ENCODE measurements at regions not wholly inside any gene's neighbourhood (a gene's known extent, or its start where the extent isn't known, plus 50 kb on each side); places are given as distances from the start of the nearest gene placed in this dataset.
A peak's percentile ranks its signal among the peaks of the same experiment; 100 is the strongest.
"Not testable (repeated sequence)": the region's sequence is repeated elsewhere in the genome, so short reads cannot be mapped to it uniquely, and the experiment has no call there.

GRCh38 chr12:92425165-92425564 lies 277.6 kb upstream of the PLEKHG7 start:
- no peak for DNase-seq (ENCODE audit: low read depth)

- peak; percentile 68 for DNase-seq (ENCODE audit: low read depth)
These were observed 278.5 kb upstream of the PLEKHG7 start for GRCh38 chr12:92424338-92424737.

- DNase-seq (ENCODE audit: low read depth): no peak
These were observed 276.1 kb upstream of the BTG1 start for GRCh38 chr12:92421701-92422100.

GRCh38 chr12:92421042-92421441 lies 275.4 kb upstream of the BTG1 start:
- DNase-seq (ENCODE audit: low read depth): no peak

- DNase-seq (ENCODE audit: low read depth): no peak
These were observed 273.6 kb upstream of the BTG1 start for GRCh38 chr12:92419201-92419600.

- DNase-seq (ENCODE audit: low read depth): no peak
These were observed 272.7 kb upstream of the BTG1 start for GRCh38 chr12:92418381-92418780.

GRCh38 chr12:92417373-92417772 lies 271.7 kb upstream of the BTG1 start:
- no peak for DNase-seq (ENCODE audit: low read depth)

- DNase-seq (ENCODE audit: low read depth): no peak
These were observed 270.8 kb upstream of the BTG1 start for GRCh38 chr12:92416385-92416812.

GRCh38 chr12:92414170-92415070 lies 268.8 kb upstream of the BTG1 start:
- no peak for DNase-seq (ENCODE audit: low read depth)

GRCh38 chr12:92413286-92413685 lies 267.6 kb upstream of the BTG1 start:
- no peak for DNase-seq (ENCODE audit: low read depth)

- no peak for DNase-seq (ENCODE audit: low read depth)
These were observed 267.2 kb upstream of the BTG1 start for GRCh38 chr12:92412856-92413255.

- DNase-seq (ENCODE audit: low read depth): no peak
These were observed 266.0 kb upstream of the BTG1 start for GRCh38 chr12:92411687-92412086.

- no peak for DNase-seq (ENCODE audit: low read depth)
These were observed 262.6 kb upstream of the BTG1 start for GRCh38 chr12:92408072-92408900.

GRCh38 chr12:92406404-92407070 lies 260.9 kb upstream of the BTG1 start:
- DNase-seq (ENCODE audit: low read depth): not testable (repeated sequence)

- DNase-seq (ENCODE audit: low read depth): not testable (repeated sequence)
These were observed 260.2 kb upstream of the BTG1 start for GRCh38 chr12:92405801-92406251.

- no peak for DNase-seq (ENCODE audit: low read depth)
These were observed 259.3 kb upstream of the BTG1 start for GRCh38 chr12:92404921-92405320.

GRCh38 chr12:92404259-92404894 lies 258.7 kb upstream of the BTG1 start:
- no peak for DNase-seq (ENCODE audit: low read depth)

GRCh38 chr12:92403210-92404175 lies 257.8 kb upstream of the BTG1 start:
- no peak for DNase-seq (ENCODE audit: low read depth)

GRCh38 chr12:92402415-92402814 lies 256.8 kb upstream of the BTG1 start:
- no peak for DNase-seq (ENCODE audit: low read depth)

GRCh38 chr12:92400006-92400405 lies 254.4 kb upstream of the BTG1 start:
- no peak for DNase-seq (ENCODE audit: low read depth)
